Thyroid gland (tissue), 4 donors: ENCODE measurements at regions not wholly inside any gene's neighbourhood (a gene's known extent, or its start where the extent isn't known, plus 50 kb on each side); places are given as distances from the start of the nearest gene placed in this dataset.

Experiments used
- POLR2A ChIP-seq, 2 donors: fragments of 450-650 bp; IDR thresholded peaks; one replicate each; pipeline ENCODE4 v1.6.1; 2017; ENCODE audit warnings: antibody characterized with exemption in 2 of 2, mild to moderate bottlenecking in 2 of 2, moderate library complexity in 1 of 2
- TF ChIP-seq, protein P1 (sequence below), 6 experiments: fragments of 200-600 bp in 3 of 6; fragments of 450-650 bp in 3 of 6; sonication (generic) in 3 of 6; IDR thresholded peaks; one replicate each; pipeline ENCODE4 v1.5.1; 2016 to 2019; ENCODE audit warnings: antibody characterized with exemption in 6 of 6, mild to moderate bottlenecking in 2 of 6, inconsistent platforms in 1 of 6, moderate library complexity in 1 of 6

DNA sequence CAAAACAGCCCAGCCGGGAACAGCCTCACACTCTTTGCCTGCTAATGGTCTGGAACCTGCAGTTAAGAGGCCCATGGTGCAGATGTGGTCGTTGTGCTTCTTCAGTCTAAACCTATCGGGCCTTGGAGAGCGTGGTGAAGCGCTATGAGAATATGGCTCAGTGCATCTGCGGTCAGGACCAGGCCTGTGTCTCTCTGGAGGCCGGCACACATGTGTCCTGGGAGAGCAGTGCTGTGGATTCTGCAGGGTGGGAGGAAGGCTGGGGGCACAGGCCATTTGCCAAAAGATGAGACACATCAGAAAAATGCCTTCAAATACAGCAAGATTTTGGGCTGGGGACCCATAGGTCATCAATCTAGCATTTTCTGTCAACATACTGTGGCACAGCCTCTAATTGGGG is 231.5 kb upstream of the GLI3 start:
- no peak for TF ChIP-seq POLR2A (IDR thresholded peaks at IDR 0.05)
- TF ChIP-seq, protein P1, sequence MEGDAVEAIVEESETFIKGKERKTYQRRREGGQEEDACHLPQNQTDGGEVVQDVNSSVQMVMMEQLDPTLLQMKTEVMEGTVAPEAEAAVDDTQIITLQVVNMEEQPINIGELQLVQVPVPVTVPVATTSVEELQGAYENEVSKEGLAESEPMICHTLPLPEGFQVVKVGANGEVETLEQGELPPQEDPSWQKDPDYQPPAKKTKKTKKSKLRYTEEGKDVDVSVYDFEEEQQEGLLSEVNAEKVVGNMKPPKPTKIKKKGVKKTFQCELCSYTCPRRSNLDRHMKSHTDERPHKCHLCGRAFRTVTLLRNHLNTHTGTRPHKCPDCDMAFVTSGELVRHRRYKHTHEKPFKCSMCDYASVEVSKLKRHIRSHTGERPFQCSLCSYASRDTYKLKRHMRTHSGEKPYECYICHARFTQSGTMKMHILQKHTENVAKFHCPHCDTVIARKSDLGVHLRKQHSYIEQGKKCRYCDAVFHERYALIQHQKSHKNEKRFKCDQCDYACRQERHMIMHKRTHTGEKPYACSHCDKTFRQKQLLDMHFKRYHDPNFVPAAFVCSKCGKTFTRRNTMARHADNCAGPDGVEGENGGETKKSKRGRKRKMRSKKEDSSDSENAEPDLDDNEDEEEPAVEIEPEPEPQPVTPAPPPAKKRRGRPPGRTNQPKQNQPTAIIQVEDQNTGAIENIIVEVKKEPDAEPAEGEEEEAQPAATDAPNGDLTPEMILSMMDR (IDR thresholded peaks at IDR 0.05) = no peak
